H9 (cell line): ENCODE measurements at regions not wholly inside any gene's neighbourhood (a gene's known extent, or its start where the extent isn't known, plus 50 kb on each side); places are given as distances from the start of the nearest gene placed in this dataset.

Experiments used
- DNase-seq: peaks from one replicate; pipeline ENCODE4 v3.0.0-alpha.2; 2017
- H2AFZ ChIP-seq: one replicate; pipeline ENCODE4 v1.6.1; 2013; ENCODE audit warnings: mild to moderate bottlenecking, low read length, control low read depth, moderate library complexity
- H2AK5ac ChIP-seq: 2 replicates; pipeline ENCODE4 v1.6.1; 2013; ENCODE audit warnings: low read length, control low read depth, mixed read lengths; ENCODE audit not compliant: insufficient read length
- H2BK120ac ChIP-seq: one replicate; pipeline ENCODE4 v1.6.1; 2013; ENCODE audit warnings: low read depth, mild to moderate bottlenecking, low read length, control low read depth, inconsistent platforms; ENCODE audit not compliant: poor library complexity, severe bottlenecking
- H2BK12ac ChIP-seq: 2 replicates; pipeline ENCODE4 v1.6.1; 2013; ENCODE audit warnings: low read length, control low read depth, mixed read lengths, low read depth; ENCODE audit not compliant: insufficient read length
- H2BK15ac ChIP-seq: 2 replicates; pipeline ENCODE4 v1.6.1; 2013; ENCODE audit warnings: low read depth, low read length, control low read depth
- H2BK20ac ChIP-seq: one replicate; pipeline ENCODE4 v1.6.1; 2013; ENCODE audit warnings: low read depth, mild to moderate bottlenecking, low read length, control low read depth, inconsistent platforms; ENCODE audit not compliant: poor library complexity, severe bottlenecking
- H2BK5ac ChIP-seq: 2 replicates; pipeline ENCODE4 v1.6.1; 2013; ENCODE audit warnings: low read length, control low read depth, mixed read lengths; ENCODE audit not compliant: insufficient read length
- H3K14ac ChIP-seq: 2 replicates; pipeline ENCODE4 v1.6.1; 2013; ENCODE audit warnings: low read length, control low read depth; ENCODE audit not compliant: insufficient read depth
- H3K18ac ChIP-seq: 2 replicates; pipeline ENCODE4 v1.6.1; 2013; ENCODE audit warnings: low read depth, mild to moderate bottlenecking, mixed read lengths, low read length, control low read depth; ENCODE audit not compliant: insufficient read length
- H3K23ac ChIP-seq: 2 replicates; pipeline ENCODE4 v1.6.1; 2013; ENCODE audit warnings: low read length, control low read depth, mixed read lengths, low read depth; ENCODE audit not compliant: insufficient read length
- H3K23me2 ChIP-seq: 2 replicates; pipeline ENCODE4 v1.6.1; 2013; ENCODE audit warnings: low read depth, mild to moderate bottlenecking, mixed read lengths, low read length, control low read depth; ENCODE audit not compliant: insufficient read length, poor library complexity, severe bottlenecking
- H3K27ac ChIP-seq: 2 replicates; pipeline ENCODE4 v1.5.1; 2013; ENCODE audit warnings: low read length, control low read depth, mixed read lengths, low read depth; ENCODE audit not compliant: insufficient read length
- H3K27me3 ChIP-seq: 2 replicates; pipeline ENCODE4 v1.6.1; 2013; ENCODE audit warnings: low read length, control low read depth, inconsistent platforms; ENCODE audit not compliant: insufficient read depth
- H3K4ac ChIP-seq: 2 replicates; pipeline ENCODE4 v1.6.1; 2013; ENCODE audit warnings: low read depth, mild to moderate bottlenecking, control low read depth, inconsistent platforms, low read length, moderate library complexity
- H3K4me1 ChIP-seq: 2 replicates; pipeline ENCODE4 v1.6.1; 2013; ENCODE audit warnings: low read length, control low read depth, inconsistent platforms; ENCODE audit not compliant: insufficient read depth
- H3K4me2 ChIP-seq: 2 replicates; pipeline ENCODE4 v1.6.1; 2013; ENCODE audit warnings: low read length, control low read depth, mixed read lengths; ENCODE audit not compliant: insufficient read length, insufficient read depth
- H3K56ac ChIP-seq: 2 replicates; pipeline ENCODE4 v1.6.1; 2013; ENCODE audit warnings: low read depth, mild to moderate bottlenecking, mixed read lengths, low read length, control low read depth; ENCODE audit not compliant: insufficient read length
- H3K79me1 ChIP-seq: 2 replicates; pipeline ENCODE4 v1.6.1; 2013; ENCODE audit warnings: low read depth, mild to moderate bottlenecking, moderate library complexity, low read length, control low read depth, inconsistent platforms; ENCODE audit not compliant: insufficient read depth, poor library complexity, severe bottlenecking
- H3K79me2 ChIP-seq: 2 replicates; pipeline ENCODE4 v1.6.1; 2013; ENCODE audit warnings: low read length, control low read depth, inconsistent platforms; ENCODE audit not compliant: insufficient read depth
- H3K9ac ChIP-seq: 2 replicates; pipeline ENCODE4 v1.6.1; 2013; ENCODE audit warnings: low read length, control low read depth, mixed read lengths; ENCODE audit not compliant: insufficient read length; ENCODE audit errors: extremely low read depth
- H3K9me3 ChIP-seq: one replicate; pipeline ENCODE4 v1.6.1; 2013; ENCODE audit warnings: low read depth, low read length, inconsistent platforms; ENCODE audit not compliant: control insufficient read depth
- H3T11ph ChIP-seq: one replicate; pipeline ENCODE4 v1.6.1; 2013; ENCODE audit warnings: mild to moderate bottlenecking, low read length, control low read depth, inconsistent platforms
- H4K20me1 ChIP-seq: one replicate; pipeline ENCODE4 v1.6.1; 2013; ENCODE audit not compliant: control insufficient read depth, insufficient read length, insufficient read depth
- H4K5ac ChIP-seq: 2 replicates; pipeline ENCODE4 v1.6.1; 2013; ENCODE audit warnings: low read depth, mild to moderate bottlenecking, mixed read lengths, low read length, control low read depth; ENCODE audit not compliant: insufficient read length
- H4K8ac ChIP-seq: replicated peaks from 2 replicates; pipeline ENCODE4 v1.6.1; 2013; ENCODE audit warnings: low read length, control low read depth, mixed read lengths, low read depth; ENCODE audit not compliant: insufficient read length
- H4K91ac ChIP-seq: 2 replicates; pipeline ENCODE4 v1.6.1; 2013; ENCODE audit warnings: low read depth, mild to moderate bottlenecking, moderate library complexity, mixed read lengths, low read length, control low read depth; ENCODE audit not compliant: insufficient read length
- H3K27ac Mint-ChIP-seq, 3 experiments: 2 replicates in 2 of 3; 3 replicates in 1 of 3; pipeline ENCODE4 v1.8.0; 2020 to 2021; ENCODE audit warnings: mixed read lengths in 3 of 3, mild to moderate bottlenecking in 1 of 3, moderate library complexity in 1 of 3
- H3K27me3 Mint-ChIP-seq: 2 replicates; pipeline ENCODE4 v1.8.0; 2021; ENCODE audit warnings: low read depth, mild to moderate bottlenecking, moderate library complexity, mixed read lengths
- H3K36me3 Mint-ChIP-seq, 3 experiments: 2 replicates in 2 of 3; 3 replicates in 1 of 3; pipeline ENCODE4 v1.8.0; 2020 to 2021; ENCODE audit warnings: low read depth in 3 of 3, mixed read lengths in 3 of 3; ENCODE audit not compliant: insufficient read depth in 1 of 3
- H3K4me1 Mint-ChIP-seq, 2 experiments: 2 replicates each; pipeline ENCODE4 v1.8.0; 2020; ENCODE audit warnings: mixed read lengths in 2 of 2
- H3K4me3 Mint-ChIP-seq, 2 experiments: 2 replicates in 1 of 2; 3 replicates in 1 of 2; pipeline ENCODE4 v1.8.0; 2020 to 2021; ENCODE audit warnings: mild to moderate bottlenecking in 2 of 2, mixed read lengths in 2 of 2, moderate library complexity in 1 of 2
- H3K9me3 Mint-ChIP-seq, 2 experiments: 2 replicates in 1 of 2; 3 replicates in 1 of 2; pipeline ENCODE4 v1.8.0; 2020; ENCODE audit warnings: mild to moderate bottlenecking in 2 of 2, mixed read lengths in 2 of 2, moderate library complexity in 1 of 2
- WGBS: extraction: QIAGEN DNeasy Blood & Tissue Kit; methylation state at CpG from one replicate; pipeline ENCODE4 v1.1.7; 2013; ENCODE audit warnings: missing lambda C conversion rate, low lambda C conversion rate, mixed read lengths; ENCODE audit not compliant: insufficient read length; ENCODE audit errors: extremely low coverage; 5-methylcytosine and 5-hydroxymethylcytosine counted together
- TF ChIP-seq, protein P1 (sequence below): fragments of 200-600 bp; sonication (generic); conservative IDR thresholded peaks from 3 replicates; pipeline ENCODE4 v1.8.0; 2021; ENCODE audit warnings: antibody characterized with exemption, mild to moderate bottlenecking

DNA sequence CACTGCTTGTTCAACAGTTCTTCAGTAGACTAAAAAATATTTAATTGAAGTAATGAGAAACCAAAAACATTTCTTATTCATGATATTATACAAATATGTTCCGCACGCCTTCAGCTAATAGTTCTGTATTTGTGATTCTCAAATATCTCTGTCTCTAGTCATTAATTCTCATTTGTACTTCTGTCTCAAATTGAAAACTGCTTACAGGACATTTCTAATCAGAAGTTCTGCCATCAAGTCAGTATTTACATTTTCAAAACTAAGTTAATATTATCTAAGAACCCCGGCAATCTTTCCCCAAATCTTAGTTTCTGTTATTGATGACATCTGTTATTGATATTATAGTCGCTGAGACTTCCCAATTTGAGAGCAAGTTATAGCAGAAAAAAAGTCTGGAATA lies 78.6 kb upstream of the PGRMC2 start:
- no peak for DNase-seq
- H3K4ac ChIP-seq, result no peak overlapping the region
- no peak overlapping the region for H4K91ac ChIP-seq
- H4K5ac ChIP-seq, result no peak overlapping the region
- H2BK120ac ChIP-seq, result no peak overlapping the region
- H2AFZ ChIP-seq, result no peak overlapping the region
- H3K14ac ChIP-seq, result no peak overlapping the region
- H3K23ac ChIP-seq, result no peak overlapping the region
- no peaks in the 10 kb centered on the region for H3K27me3 ChIP-seq
- no peak overlapping the region for H4K8ac ChIP-seq
- peaks cover 16 to 17% of the 10 kb centered on the region in 2 experiments; a peak in 4 of 5 replicates for H3K9me3 Mint-ChIP-seq
- no peak overlapping the region for H2BK5ac ChIP-seq
- H3K9me3 ChIP-seq, result no peaks in the 10 kb centered on the region
- H3T11ph ChIP-seq, result no peak overlapping the region
- no peak overlapping the region for H2BK12ac ChIP-seq
- no peak overlapping the region for H2AK5ac ChIP-seq
- no peak overlapping the region for H2BK20ac ChIP-seq
- H3K27ac Mint-ChIP-seq, result no peak overlapping the region
- no peaks in the 10 kb centered on the region for H3K4me1 Mint-ChIP-seq
- H3K79me1 ChIP-seq, result no peaks in the 10 kb centered on the region
- WGBS, result no CpG with 5 or more reads among the region's 4 CpGs
- H3K27me3 Mint-ChIP-seq, result no peaks in the 10 kb centered on the region; the same call in 1 of the 2 replicates
- TF ChIP-seq, protein P1, sequence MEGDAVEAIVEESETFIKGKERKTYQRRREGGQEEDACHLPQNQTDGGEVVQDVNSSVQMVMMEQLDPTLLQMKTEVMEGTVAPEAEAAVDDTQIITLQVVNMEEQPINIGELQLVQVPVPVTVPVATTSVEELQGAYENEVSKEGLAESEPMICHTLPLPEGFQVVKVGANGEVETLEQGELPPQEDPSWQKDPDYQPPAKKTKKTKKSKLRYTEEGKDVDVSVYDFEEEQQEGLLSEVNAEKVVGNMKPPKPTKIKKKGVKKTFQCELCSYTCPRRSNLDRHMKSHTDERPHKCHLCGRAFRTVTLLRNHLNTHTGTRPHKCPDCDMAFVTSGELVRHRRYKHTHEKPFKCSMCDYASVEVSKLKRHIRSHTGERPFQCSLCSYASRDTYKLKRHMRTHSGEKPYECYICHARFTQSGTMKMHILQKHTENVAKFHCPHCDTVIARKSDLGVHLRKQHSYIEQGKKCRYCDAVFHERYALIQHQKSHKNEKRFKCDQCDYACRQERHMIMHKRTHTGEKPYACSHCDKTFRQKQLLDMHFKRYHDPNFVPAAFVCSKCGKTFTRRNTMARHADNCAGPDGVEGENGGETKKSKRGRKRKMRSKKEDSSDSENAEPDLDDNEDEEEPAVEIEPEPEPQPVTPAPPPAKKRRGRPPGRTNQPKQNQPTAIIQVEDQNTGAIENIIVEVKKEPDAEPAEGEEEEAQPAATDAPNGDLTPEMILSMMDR, result no peak
- H3K36me3 Mint-ChIP-seq, result peaks cover 6 to 17% (median 14%) of the 10 kb centered on the region in 3 experiments
- no peak overlapping the region for H3K4me2 ChIP-seq
- H4K20me1 ChIP-seq, result peaks cover 3% of the 10 kb centered on the region
- peaks cover 6% of the 10 kb centered on the region; the same call in 1 of the 2 replicates for H3K4me1 ChIP-seq
- H3K18ac ChIP-seq, result no peak overlapping the region
- H3K79me2 ChIP-seq, result no peaks in the 10 kb centered on the region
- no peak overlapping the region for H3K4me3 Mint-ChIP-seq
- no peak overlapping the region for H3K56ac ChIP-seq
- H2BK15ac ChIP-seq, result no peak overlapping the region
- H3K23me2 ChIP-seq, result no peaks in the 10 kb centered on the region
- no peak overlapping the region for H3K9ac ChIP-seq
- H3K27ac ChIP-seq, result no peak overlapping the region
